IMR-90 (cell line): ENCODE measurements at regions not wholly inside any gene's neighbourhood (a gene's known extent, or its start where the extent isn't known, plus 50 kb on each side); places are given as distances from the start of the nearest gene placed in this dataset.

Experiments used
- ATAC-seq: fragments of 200-7000 bp; cut with Tn5 transposase; 2 replicates; pipeline ENCODE4 v1.9.1; 2020; ENCODE audit warnings: low read depth, mild to moderate bottlenecking, moderate library complexity
- BruUV-seq: library from RNA; stranded (reverse); fragments of 400-500 nt; replicated peaks from 2 replicates; lab custom pipeline; 2021; lab: Mats Ljungman, UMichigan
- CTCF ChIA-PET: fragments of 300-600 bp; formaldehyde crosslinking; extraction: SDS; loops from one replicate; lab custom pipeline; 2021; ENCODE audit warnings: antibody characterized with exemption; lab: Yijun Ruan, JAX
- POLR2A ChIA-PET: fragments of 300-600 bp; sonication (Branson Sonifier 250); formaldehyde crosslinking; loops from one replicate; lab custom pipeline; 2022; ENCODE audit warnings: antibody characterized with exemption; ENCODE audit not compliant: unreplicated experiment; lab: Charles Lee
- DNase-seq: peaks from one replicate; pipeline ENCODE4 v3.0.0; 2013
- H2AFZ ChIP-seq: replicated peaks from 2 replicates; pipeline ENCODE3; 2013; ENCODE audit warnings: low read length, mild to moderate bottlenecking; ENCODE audit not compliant: poor library complexity
- H2AK5ac ChIP-seq: 2 replicates; pipeline ENCODE4 v1.6.1; 2013; ENCODE audit warnings: low read depth, low read length, inconsistent platforms
- H2AK9ac ChIP-seq: replicated peaks from 2 replicates; pipeline ENCODE3; 2013; ENCODE audit warnings: mild to moderate bottlenecking, low read depth, low read length, moderate library complexity; ENCODE audit not compliant: poor library complexity
- H2BK120ac ChIP-seq: 2 replicates; pipeline ENCODE4 v1.6.1; 2013; ENCODE audit warnings: low read depth, low read length, inconsistent platforms
- H2BK15ac ChIP-seq: 3 replicates; pipeline ENCODE4 v1.6.1; 2013; ENCODE audit warnings: low read depth, low read length, inconsistent platforms
- H2BK20ac ChIP-seq: 2 replicates; pipeline ENCODE4 v1.6.1; 2013; ENCODE audit warnings: low read depth, mild to moderate bottlenecking, inconsistent platforms, low read length, moderate library complexity
- H2BK5ac ChIP-seq: 2 replicates; pipeline ENCODE4 v1.6.1; 2013; ENCODE audit warnings: mild to moderate bottlenecking, low read depth, low read length, inconsistent platforms; ENCODE audit not compliant: poor library complexity, severe bottlenecking
- H3K14ac ChIP-seq: replicated peaks from 2 replicates; pipeline ENCODE4 v1.6.1; 2013; ENCODE audit warnings: low read depth, low read length, inconsistent platforms
- H3K18ac ChIP-seq: 2 replicates; pipeline ENCODE4 v1.6.1; 2013; ENCODE audit warnings: low read depth, low read length, control low read depth
- H3K23ac ChIP-seq: 2 replicates; pipeline ENCODE4 v1.6.1; 2013; ENCODE audit warnings: low read depth, low read length, inconsistent platforms
- H3K27ac ChIP-seq: 2 replicates; pipeline ENCODE4 v1.5.1; 2013; ENCODE audit warnings: mild to moderate bottlenecking, control low read depth, low read length; ENCODE audit not compliant: insufficient read depth
- H3K27me3 ChIP-seq: 2 replicates; pipeline ENCODE4 v1.6.1; 2013; ENCODE audit warnings: low read length; ENCODE audit not compliant: control insufficient read depth, insufficient read depth
- H3K36me3 ChIP-seq: 2 replicates; pipeline ENCODE4 v1.6.1; 2013; ENCODE audit warnings: low read length, mixed read lengths; ENCODE audit not compliant: control insufficient read depth, insufficient read depth
- H3K4ac ChIP-seq: 2 replicates; pipeline ENCODE4 v1.6.1; 2013; ENCODE audit warnings: low read depth, low read length, inconsistent platforms
- H3K4me1 ChIP-seq: 2 replicates; pipeline ENCODE4 v1.6.1; 2013; ENCODE audit warnings: low read length, mixed read lengths; ENCODE audit not compliant: control insufficient read depth, insufficient read depth
- H3K4me2 ChIP-seq: 2 replicates; pipeline ENCODE4 v1.6.1; 2013; ENCODE audit warnings: low read depth, mild to moderate bottlenecking, control low read depth, low read length, moderate library complexity
- H3K4me3 ChIP-seq: 2 replicates; pipeline ENCODE4 v1.5.1; 2013; ENCODE audit warnings: low read depth, mild to moderate bottlenecking, control low read depth, low read length, moderate library complexity; ENCODE audit not compliant: insufficient read depth
- H3K56ac ChIP-seq: 2 replicates; pipeline ENCODE4 v1.6.1; 2013; ENCODE audit warnings: low read length, inconsistent platforms; ENCODE audit not compliant: insufficient read depth; ENCODE audit errors: extremely low read depth
- H3K79me1 ChIP-seq, 2 experiments: 2 replicates each; pipeline ENCODE4 v1.6.1; 2013; ENCODE audit warnings: low read length in 2 of 2, inconsistent platforms in 1 of 2, low read depth in 1 of 2
- H3K9ac ChIP-seq: 2 replicates; pipeline ENCODE4 v1.6.1; 2013; ENCODE audit warnings: low read depth, low read length, control low read depth
- H3K9me1 ChIP-seq: 2 replicates; pipeline ENCODE4 v1.6.1; 2013; ENCODE audit warnings: low read length, inconsistent platforms; ENCODE audit not compliant: insufficient read depth
- H3K9me3 ChIP-seq: 2 replicates; pipeline ENCODE4 v1.6.1; 2013; ENCODE audit warnings: low read length; ENCODE audit not compliant: control insufficient read depth, insufficient read depth
- H4K20me1 ChIP-seq: 2 replicates; pipeline ENCODE4 v1.6.1; 2013; ENCODE audit warnings: low read length, inconsistent platforms; ENCODE audit not compliant: insufficient read depth
- H4K5ac ChIP-seq: 2 replicates; pipeline ENCODE4 v1.6.1; 2013; ENCODE audit warnings: mild to moderate bottlenecking, low read depth, low read length, control low read depth
- H4K8ac ChIP-seq, 2 experiments: 2 replicates each; pipeline ENCODE4 v1.6.1; 2013; ENCODE audit warnings: low read depth in 2 of 2, low read length in 2 of 2, control low read depth in 1 of 2, inconsistent platforms in 1 of 2
- H4K91ac ChIP-seq: 2 replicates; pipeline ENCODE4 v1.6.1; 2013; ENCODE audit warnings: low read depth, low read length, inconsistent platforms; ENCODE audit not compliant: insufficient read depth
- BHLHE40 ChIP-seq: fragments of 150-350 bp; IDR thresholded peaks from 2 replicates; pipeline ENCODE4 v1.6.1; 2016; ENCODE audit warnings: mild to moderate bottlenecking, low read depth, low read length
- CEBPB ChIP-seq: IDR thresholded peaks from 2 replicates; pipeline ENCODE4 v1.6.1; 2012; ENCODE audit warnings: low read depth, low read length, improper control_type of control experiment
- CHD1 ChIP-seq: IDR thresholded peaks from 2 replicates; pipeline ENCODE4 v1.6.1; 2012; ENCODE audit warnings: low read depth, low read length, improper control_type of control experiment
- NFE2L2 ChIP-seq: fragments of 150-350 bp; IDR thresholded peaks from 2 replicates; pipeline ENCODE4 v1.6.1; 2016; ENCODE audit warnings: low read depth, mild to moderate bottlenecking, low read length
- POLR2A ChIP-seq: IDR thresholded peaks from 2 replicates; pipeline ENCODE4 v1.6.1; 2012; ENCODE audit warnings: mild to moderate bottlenecking, low read depth, low read length
- RAD21 ChIP-seq: IDR thresholded peaks from 2 replicates; pipeline ENCODE4 v1.6.1; 2012; ENCODE audit warnings: low read length, improper control_type of control experiment
- RCOR1 ChIP-seq: IDR thresholded peaks from 2 replicates; pipeline ENCODE4 v1.6.1; 2012; ENCODE audit warnings: mild to moderate bottlenecking, low read length, improper control_type of control experiment; ENCODE audit not compliant: insufficient replicate concordance
- SMC3 ChIP-seq: fragments of 150-350 bp; IDR thresholded peaks from 2 replicates; pipeline ENCODE4 v1.6.1; 2016; ENCODE audit warnings: low read depth, mild to moderate bottlenecking, antibody characterized with exemption, low read length, moderate library complexity
- WGBS, 2 experiments: methylation state at CpG; one replicate each; pipeline versions ENCODE4 v1.1.5 to v1.1.7; 2013; ENCODE audit warnings: missing lambda C conversion rate in 2 of 2; ENCODE audit not compliant: insufficient read length in 1 of 2; ENCODE audit errors: extremely low coverage in 2 of 2; 5-methylcytosine and 5-hydroxymethylcytosine counted together
- dilution Hi-C: fragments of 300-500 bp; cut with HindIII; formaldehyde crosslinking; loops from one replicate; pipeline ENCODE4 v1.14.3; 2018; ENCODE audit warnings: low sequenced_read_pairs; ENCODE audit not compliant: unreplicated experiment
- in situ Hi-C: fragments of 300-500 bp; cut with MboI; formaldehyde crosslinking; loops from 3 replicates; pipeline ENCODE4 v1.14.3; 2019; ENCODE audit warnings: low sequenced_read_pairs, inconsistent platforms, mixed read lengths
- intact Hi-C: fragments of 100-400 bp; cut with micrococcal nuclease; formaldehyde crosslinking; loops from 2 replicates; pipeline ENCODE4 v1.10.0; 2022
- TF ChIP-seq, protein P1 (sequence below): fragments of 150-350 bp; IDR thresholded peaks from 2 replicates; pipeline ENCODE4 v1.6.1; 2017; ENCODE audit warnings: mild to moderate bottlenecking, antibody characterized with exemption, low read length, low read depth
- TF ChIP-seq, protein P2 (sequence below): fragments of 150-350 bp; IDR thresholded peaks from 2 replicates; pipeline ENCODE4 v1.6.1; 2016; ENCODE audit warnings: low read depth, mild to moderate bottlenecking, low read length, moderate library complexity, borderline replicate concordance

DNA sequence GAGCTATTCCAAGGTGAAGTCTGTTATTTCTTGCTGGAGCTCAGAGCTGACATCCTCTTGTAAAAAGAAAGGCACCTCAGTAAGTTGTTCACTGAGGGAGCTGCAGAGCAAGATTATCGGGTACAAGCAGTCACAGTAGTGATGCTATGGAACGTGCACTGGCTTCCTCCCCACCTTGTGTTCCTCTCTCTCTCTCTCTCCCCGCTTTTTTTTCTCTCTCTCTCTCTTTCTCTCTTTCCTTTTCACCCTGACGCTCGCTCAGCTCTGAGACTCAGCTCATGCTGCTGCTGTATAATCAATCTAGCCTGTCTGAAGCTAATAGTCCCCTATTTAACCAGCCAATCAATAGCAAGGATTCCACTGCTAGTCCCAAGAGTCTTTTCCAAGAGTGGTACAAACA, 587.6 kb upstream of the CDH18 start:
- H2BK20ac ChIP-seq, result no peak overlapping the region
- H3K56ac ChIP-seq, result no peak overlapping the region
- DNase-seq (no peak), ATAC-seq (no peak)
- H4K5ac ChIP-seq, result no peak overlapping the region
- no TSS peak for BruUV-seq
- dilution Hi-C loops, result no loop called here
- TF ChIP-seq NFE2L2 (no peak), CEBPB (no peak), POLR2A (no peak), RCOR1 (no peak), RAD21 (no peak), BHLHE40 (no peak), CHD1 (no peak), SMC3 (no peak)
- TF ChIP-seq, protein P1, sequence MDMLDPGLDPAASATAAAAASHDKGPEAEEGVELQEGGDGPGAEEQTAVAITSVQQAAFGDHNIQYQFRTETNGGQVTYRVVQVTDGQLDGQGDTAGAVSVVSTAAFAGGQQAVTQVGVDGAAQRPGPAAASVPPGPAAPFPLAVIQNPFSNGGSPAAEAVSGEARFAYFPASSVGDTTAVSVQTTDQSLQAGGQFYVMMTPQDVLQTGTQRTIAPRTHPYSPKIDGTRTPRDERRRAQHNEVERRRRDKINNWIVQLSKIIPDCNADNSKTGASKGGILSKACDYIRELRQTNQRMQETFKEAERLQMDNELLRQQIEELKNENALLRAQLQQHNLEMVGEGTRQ, result no peak
- TF ChIP-seq, protein P2, sequence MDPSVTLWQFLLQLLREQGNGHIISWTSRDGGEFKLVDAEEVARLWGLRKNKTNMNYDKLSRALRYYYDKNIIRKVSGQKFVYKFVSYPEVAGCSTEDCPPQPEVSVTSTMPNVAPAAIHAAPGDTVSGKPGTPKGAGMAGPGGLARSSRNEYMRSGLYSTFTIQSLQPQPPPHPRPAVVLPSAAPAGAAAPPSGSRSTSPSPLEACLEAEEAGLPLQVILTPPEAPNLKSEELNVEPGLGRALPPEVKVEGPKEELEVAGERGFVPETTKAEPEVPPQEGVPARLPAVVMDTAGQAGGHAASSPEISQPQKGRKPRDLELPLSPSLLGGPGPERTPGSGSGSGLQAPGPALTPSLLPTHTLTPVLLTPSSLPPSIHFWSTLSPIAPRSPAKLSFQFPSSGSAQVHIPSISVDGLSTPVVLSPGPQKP, result no peak
- H3K18ac ChIP-seq, result no peak overlapping the region
- H3K4ac ChIP-seq, result no peak overlapping the region
- H2AK9ac ChIP-seq, result no peak overlapping the region
- in situ Hi-C loops, result no loop called here
- H4K20me1 ChIP-seq, result no peaks in the 10 kb centered on the region
- H3K23ac ChIP-seq, result no peak overlapping the region
- H3K9me1 ChIP-seq, result no peaks in the 10 kb centered on the region
- no peak overlapping the region for H2BK15ac ChIP-seq
- H3K79me1 ChIP-seq, result no peaks in the 10 kb centered on the region
- H3K4me1 ChIP-seq, result no peaks in the 10 kb centered on the region
- POLR2A ChIA-PET, result no interaction called here
- no peak overlapping the region for H3K27ac ChIP-seq
- H2BK120ac ChIP-seq, result no peak overlapping the region
- H4K91ac ChIP-seq, result no peak overlapping the region
- no peak overlapping the region for H3K9ac ChIP-seq
- CTCF ChIA-PET, result no interaction called here
- H4K8ac ChIP-seq, result no peak overlapping the region
- no peak overlapping the region for H3K4me2 ChIP-seq
- no peak overlapping the region for H3K14ac ChIP-seq
- 0% methylated on average over 3 of the region's 5 CpGs; no CpG with 5 or more reads in 1 of the 2 experiments for WGBS, 2 experiments
- no peaks in the 10 kb centered on the region for H3K36me3 ChIP-seq
- no peak overlapping the region for H2BK5ac ChIP-seq
- H3K27me3 ChIP-seq, result no peaks in the 10 kb centered on the region
- no peak overlapping the region for H2AK5ac ChIP-seq
- intact Hi-C loops, result no loop called here
- H3K4me3 ChIP-seq, result no peak overlapping the region
- no peaks in the 10 kb centered on the region for H3K9me3 ChIP-seq
- no peak overlapping the region for H2AFZ ChIP-seq
